K562 (cell line): ENCODE measurements at regions not wholly inside any gene's neighbourhood (a gene's known extent, or its start where the extent isn't known, plus 50 kb on each side); places are given as distances from the start of the nearest gene placed in this dataset.

Experiments
- ATAC-seq: fragments of 200-7000 bp; cut with Tn5 transposase; 3 replicates; pipeline ENCODE4 v1.9.1; 2020; ENCODE audit warnings: moderate library complexity
- BruUV-seq: library from RNA; stranded (reverse); fragments of 400-500 nt; replicated peaks from 2 replicates; lab custom pipeline; 2021; lab: Mats Ljungman, UMichigan
- CTCF ChIA-PET: fragments of 300-600 bp; formaldehyde crosslinking; extraction: SDS; loops from one replicate; lab custom pipeline; 2021; ENCODE audit warnings: low intra/inter-chr PET ratio; lab: Yijun Ruan, JAX
- POLR2A ChIA-PET: fragments of 300-600, 350-650 bp; sonication (Branson Sonifier 250); formaldehyde crosslinking; extraction: SDS; loops from one replicate; lab custom pipeline; 2021; ENCODE audit warnings: antibody characterized with exemption, inconsistent platforms; lab: Yijun Ruan, JAX
- DNase-seq, 4 experiments: peaks; one replicate each; pipeline versions ENCODE4 v3.0.0 to v3.0.0-alpha.2; 2011 to 2018; ENCODE audit warnings: low spot score in 3 of 4, mixed read lengths in 3 of 4; ENCODE audit errors: extremely low read depth in 1 of 4
- FAIRE-seq: peaks from 2 replicates; lab custom pipeline; 2011; peaks lifted over from hg19 to GRCh38; lab: Jason Lieb, UNC
- H2AFZ ChIP-seq: 2 replicates; pipeline ENCODE4 v1.6.0; 2011; ENCODE audit warnings: low read depth, low read length, control low read depth, inconsistent platforms
- H3K27ac ChIP-seq: fragments of 200-600 bp; 3 replicates; pipeline ENCODE4 v1.8.0; 2011; ENCODE audit warnings: low read depth, mild to moderate bottlenecking, control low read depth, inconsistent platforms, low read length, moderate library complexity, mixed read lengths; ENCODE audit errors: extremely low read depth
- H3K27me3 ChIP-seq, 2 experiments: fragments of 300-600 bp in 1 of 2; 2 replicates in 1 of 2; 3 replicates in 1 of 2; pipeline versions ENCODE4 v1.6.0 to v1.8.0; 2011; ENCODE audit warnings: inconsistent platforms in 2 of 2, low read length in 2 of 2, mild to moderate bottlenecking in 1 of 2, mixed read lengths in 1 of 2, moderate library complexity in 1 of 2; ENCODE audit not compliant: control insufficient read depth in 2 of 2, insufficient read depth in 2 of 2
- H3K36me3 ChIP-seq: fragments of 300-600 bp; 3 replicates; pipeline ENCODE4 v1.8.0; 2011; ENCODE audit warnings: mild to moderate bottlenecking, low read length, inconsistent platforms; ENCODE audit not compliant: control insufficient read depth, insufficient read depth
- H3K4me1 ChIP-seq, 2 experiments: fragments of 200-600 bp in 1 of 2; replicated peaks in 1 of 2; 2 replicates in 1 of 2; 3 replicates in 1 of 2; pipeline versions ENCODE4 v1.5.1 to v1.8.0; 2011; ENCODE audit warnings: inconsistent platforms in 2 of 2, low read length in 2 of 2, mild to moderate bottlenecking in 1 of 2, mixed read lengths in 1 of 2, moderate library complexity in 1 of 2; ENCODE audit not compliant: control insufficient read depth in 2 of 2, insufficient read depth in 2 of 2
- H3K4me2 ChIP-seq: 2 replicates; pipeline ENCODE4 v1.6.1; 2011; ENCODE audit warnings: low read length, control low read depth, inconsistent platforms, mixed read lengths; ENCODE audit not compliant: insufficient read depth
- H3K4me3 ChIP-seq: fragments of 200-600 bp; sonication (generic), shearing (Covaris generic); 2 replicates; pipeline ENCODE4 v1.5.1; 2016; ENCODE audit warnings: control low read depth, inconsistent platforms
- H3K79me2 ChIP-seq: fragments of 200-600 bp; 3 replicates; pipeline ENCODE4 v1.8.0; 2011; ENCODE audit warnings: low read length, inconsistent platforms; ENCODE audit not compliant: control insufficient read depth, insufficient read depth
- H3K9ac ChIP-seq, 2 experiments: 2 replicates each; pipeline versions ENCODE4 v1.6.0 to v1.6.1; 2011; ENCODE audit warnings: low read depth in 2 of 2, low read length in 2 of 2, control low read depth in 1 of 2, inconsistent platforms in 1 of 2, mild to moderate bottlenecking in 1 of 2, mixed read lengths in 1 of 2; ENCODE audit not compliant: insufficient read depth in 1 of 2
- H3K9me1 ChIP-seq: one replicate; pipeline ENCODE4 v1.6.0; 2011; ENCODE audit warnings: inconsistent platforms, mild to moderate bottlenecking, low read length, moderate library complexity; ENCODE audit not compliant: control insufficient read depth, insufficient read depth
- H3K9me3 ChIP-seq: replicated peaks from 2 replicates; pipeline ENCODE4 v1.5.1; 2011; ENCODE audit warnings: low read depth, low read length, inconsistent platforms; ENCODE audit not compliant: control insufficient read depth, insufficient read depth
- H4K20me1 ChIP-seq: replicated peaks from 2 replicates; pipeline ENCODE4 v1.6.1; 2011; ENCODE audit warnings: low read length, inconsistent platforms, mixed read lengths; ENCODE audit not compliant: control insufficient read depth, insufficient read depth
- BRD4 ChIP-seq: fragments of 200-600 bp; sonication (generic); IDR thresholded peaks from 2 replicates; pipeline ENCODE4 v1.6.1; 2017; ENCODE audit warnings: inconsistent platforms
- CAMTA2 ChIP-seq: fragments of 250-450 bp; sonication (Bioruptor Pico); conservative IDR thresholded peaks from 2 replicates; pipeline ENCODE4 v1.5.1; 2022
- CBFA2T2 ChIP-seq: fragments of 450-650 bp; conservative IDR thresholded peaks from 2 replicates; pipeline ENCODE4 v1.6.1; 2017; ENCODE audit warnings: mild to moderate bottlenecking
- GATAD2B ChIP-seq: fragments of 450-650 bp; IDR thresholded peaks from 2 replicates; pipeline ENCODE4 v1.6.1; 2017; ENCODE audit warnings: mild to moderate bottlenecking, borderline replicate concordance
- HEY1 ChIP-seq: fragments of 250-450 bp; sonication (Bioruptor Pico); IDR thresholded peaks from 2 replicates; pipeline ENCODE4 v1.5.0; 2020; ENCODE audit warnings: mild to moderate bottlenecking, moderate library complexity, borderline replicate concordance
- HIVEP1 ChIP-seq: fragments of 250-450 bp; sonication (Bioruptor Pico); IDR thresholded peaks from 2 replicates; pipeline ENCODE4 v1.4.0; 2020; ENCODE audit warnings: mild to moderate bottlenecking
- MAFG ChIP-seq: fragments of 450-650 bp; conservative IDR thresholded peaks from 2 replicates; pipeline ENCODE4 v1.6.1; 2016; ENCODE audit warnings: missing genetic modification characterization, missing compliant biosample characterization
- NRF1 ChIP-seq, 2 experiments: fragments of 450-650 bp; IDR thresholded peaks in 1 of 2; conservative IDR thresholded peaks in 1 of 2; 2 replicates each; pipeline ENCODE4 v1.6.1; 2014; ENCODE audit warnings: mild to moderate bottlenecking in 2 of 2
- RAD51 ChIP-seq: fragments of 450-650 bp; IDR thresholded peaks from 2 replicates; pipeline ENCODE4 v1.7.1; 2016; ENCODE audit warnings: low read depth, mild to moderate bottlenecking, borderline replicate concordance
- SMAD2 ChIP-seq: fragments of 150-350 bp; IDR thresholded peaks from 2 replicates; pipeline ENCODE4 v1.6.1; 2014; ENCODE audit warnings: low read depth, mild to moderate bottlenecking, low read length
- SP1 ChIP-seq: sonication (generic); formaldehyde crosslinking; IDR thresholded peaks from 2 replicates; pipeline ENCODE4 v1.8.1; 2022; ENCODE audit warnings: mild to moderate bottlenecking, missing genetic modification reagents
- TRIM28 ChIP-seq: fragments of 450-650 bp; IDR thresholded peaks from 2 replicates; pipeline ENCODE4 v1.6.1; 2017
- ZBTB17 ChIP-seq: fragments of 450-650 bp; formaldehyde crosslinking; IDR thresholded peaks from 2 replicates; pipeline ENCODE4 v1.4.0; 2020; ENCODE audit warnings: mild to moderate bottlenecking
- ZNF140 ChIP-seq: fragments of 250-450 bp; sonication (Bioruptor Pico); IDR thresholded peaks from 2 replicates; pipeline ENCODE4 v1.8.0; 2021; ENCODE audit warnings: moderate library complexity, mild to moderate bottlenecking, inconsistent platforms
- ZNF253 ChIP-seq: fragments of 250-450 bp; sonication (Bioruptor Pico); conservative IDR thresholded peaks from 2 replicates; pipeline ENCODE4 v1.6.1; 2021; ENCODE audit warnings: mild to moderate bottlenecking
- ZNF592 ChIP-seq: fragments of 450-650 bp; IDR thresholded peaks from 2 replicates; pipeline ENCODE4 v1.6.1; 2017; ENCODE audit warnings: antibody characterized with exemption, mild to moderate bottlenecking
- ZNF668 ChIP-seq: fragments of 250-450 bp; sonication (Bioruptor Pico); IDR thresholded peaks from 2 replicates; pipeline ENCODE4 v1.8.0; 2022; ENCODE audit warnings: mild to moderate bottlenecking, inconsistent platforms
- ZSCAN29 ChIP-seq: fragments of 450-650 bp; IDR thresholded peaks from 2 replicates; pipeline ENCODE4 v1.6.1; 2017
- WGBS: fragments of 100-300 bp; shearing (Covaris generic); methylation state at CpG from one replicate; pipeline ENCODE4 v1.1.6; 2016; ENCODE audit warnings: low coverage, mixed read lengths; ENCODE audit not compliant: insufficient coverage; ENCODE audit errors: missing lambda C conversion rate; 5-methylcytosine and 5-hydroxymethylcytosine counted together
- in situ Hi-C: fragments of 300-500 bp; cut with MboI; formaldehyde crosslinking; loops from 4 replicates; pipeline ENCODE4 v1.15.0; 2018; ENCODE audit warnings: inconsistent platforms, mixed read lengths
- intact Hi-C: fragments of 100-400 bp; cut with micrococcal nuclease; formaldehyde crosslinking; loops from 2 replicates; pipeline ENCODE4 v1.14.2; 2022
- TF ChIP-seq, protein P1 (sequence below): fragments of 450-650 bp; formaldehyde crosslinking; IDR thresholded peaks from 2 replicates; pipeline ENCODE4 v1.4.0; 2020; ENCODE audit warnings: mild to moderate bottlenecking, mixed read lengths
- TF ChIP-seq, protein P2 (sequence below): IDR thresholded peaks from 2 replicates; pipeline ENCODE4 v1.6.1; 2011; ENCODE audit not compliant: insufficient read length; ENCODE audit errors: extremely low read depth

GRCh38 chr5:16384222-16384621 is 81.4 kb downstream of the ZNF622 start:
- Histone ChIP-seq H3K9me1 (no peaks in the 10 kb centered on the region), H3K4me3 (no peak overlapping the region), H3K9ac (no peak overlapping the region), H4K20me1 (no peaks in the 10 kb centered on the region), H3K9me3 (no peaks in the 10 kb centered on the region), H3K27me3 (no peaks in the 10 kb centered on the region; a peak in 1 of 5 replicates), H3K4me2 (no peak overlapping the region), H3K27ac (no peak overlapping the region), H3K4me1 (no peaks in the 10 kb centered on the region), H3K79me2 (no peaks in the 10 kb centered on the region), H3K36me3 (no peaks in the 10 kb centered on the region), H2AFZ (no peak overlapping the region)
- intact Hi-C loops: no loop called here
- ChIA-PET CTCF (no interaction called here), POLR2A (no interaction called here)
- DNase-seq: no peak
- TF ChIP-seq TRIM28 (no peak), MAFG (tag) (no peak), HEY1 (no peak), HIVEP1 (no peak), BRD4 (no peak), CAMTA2 (CRISPR knock-in tag) (no peak), ZNF253 (CRISPR knock-in tag) (no peak), SP1 (CRISPR knock-in tag) (no peak), ZNF140 (CRISPR knock-in tag) (no peak), ZBTB17 (CRISPR knock-in tag) (no peak), GATAD2B (no peak), NRF1 (conservative IDR thresholded peaks at IDR 0.05 in 1 of 2, IDR thresholded peaks at IDR 0.05 in 1 of 2) (no peak), RAD51 (peak; percentile 52; the same call in 1 of the 2 replicates), CBFA2T2 (0 out of 2 replicates have a peak, but pooled peaks have one; percentile 4), ZNF668 (CRISPR knock-in tag) (no peak), ZNF592 (no peak), ZSCAN29 (no peak), SMAD2 (no peak)
- TF ChIP-seq, protein P1, sequence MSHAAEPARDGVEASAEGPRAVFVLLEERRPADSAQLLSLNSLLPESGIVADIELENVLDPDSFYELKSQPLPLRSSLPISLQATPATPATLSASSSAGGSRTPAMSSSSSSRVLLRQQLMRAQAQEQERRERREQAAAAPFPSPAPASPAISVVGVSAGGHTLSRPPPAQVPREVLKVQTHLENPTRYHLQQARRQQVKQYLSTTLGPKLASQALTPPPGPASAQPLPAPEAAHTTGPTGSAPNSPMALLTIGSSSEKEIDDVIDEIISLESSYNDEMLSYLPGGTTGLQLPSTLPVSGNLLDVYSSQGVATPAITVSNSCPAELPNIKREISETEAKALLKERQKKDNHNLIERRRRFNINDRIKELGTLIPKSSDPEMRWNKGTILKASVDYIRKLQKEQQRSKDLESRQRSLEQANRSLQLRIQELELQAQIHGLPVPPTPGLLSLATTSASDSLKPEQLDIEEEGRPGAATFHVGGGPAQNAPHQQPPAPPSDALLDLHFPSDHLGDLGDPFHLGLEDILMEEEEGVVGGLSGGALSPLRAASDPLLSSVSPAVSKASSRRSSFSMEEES (CRISPR knock-in tag): peak; percentile 83
- TF ChIP-seq, protein P2, sequence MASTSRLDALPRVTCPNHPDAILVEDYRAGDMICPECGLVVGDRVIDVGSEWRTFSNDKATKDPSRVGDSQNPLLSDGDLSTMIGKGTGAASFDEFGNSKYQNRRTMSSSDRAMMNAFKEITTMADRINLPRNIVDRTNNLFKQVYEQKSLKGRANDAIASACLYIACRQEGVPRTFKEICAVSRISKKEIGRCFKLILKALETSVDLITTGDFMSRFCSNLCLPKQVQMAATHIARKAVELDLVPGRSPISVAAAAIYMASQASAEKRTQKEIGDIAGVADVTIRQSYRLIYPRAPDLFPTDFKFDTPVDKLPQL: no peak
- in situ Hi-C loops: no loop called here
- no peak for FAIRE-seq
- no TSS peak for BruUV-seq
- no peak for ATAC-seq
- 4% methylated on average over 5 of the region's 5 CpGs for WGBS
